Uterus (tissue), 2 donors: ENCODE measurements at regions not wholly inside any gene's neighbourhood (a gene's known extent, or its start where the extent isn't known, plus 50 kb on each side); places are given as distances from the start of the nearest gene placed in this dataset.

ENCODE experiments used
- POLR2A ChIP-seq, 2 donors: fragments of 450-650 bp; IDR thresholded peaks; one replicate each; pipeline ENCODE4 v1.6.1; 2016; ENCODE audit warnings: antibody characterized with exemption in 2 of 2, mild to moderate bottlenecking in 1 of 2, moderate library complexity in 1 of 2
- TF ChIP-seq, protein P1 (sequence below), 4 experiments: fragments of 200-600 bp in 2 of 4; fragments of 450-650 bp in 2 of 4; sonication (generic) in 2 of 4; IDR thresholded peaks; one replicate each; pipeline ENCODE4 v1.5.1; 2016 to 2019; ENCODE audit warnings: antibody characterized with exemption in 4 of 4, mild to moderate bottlenecking in 2 of 4, moderate library complexity in 1 of 4

DNA sequence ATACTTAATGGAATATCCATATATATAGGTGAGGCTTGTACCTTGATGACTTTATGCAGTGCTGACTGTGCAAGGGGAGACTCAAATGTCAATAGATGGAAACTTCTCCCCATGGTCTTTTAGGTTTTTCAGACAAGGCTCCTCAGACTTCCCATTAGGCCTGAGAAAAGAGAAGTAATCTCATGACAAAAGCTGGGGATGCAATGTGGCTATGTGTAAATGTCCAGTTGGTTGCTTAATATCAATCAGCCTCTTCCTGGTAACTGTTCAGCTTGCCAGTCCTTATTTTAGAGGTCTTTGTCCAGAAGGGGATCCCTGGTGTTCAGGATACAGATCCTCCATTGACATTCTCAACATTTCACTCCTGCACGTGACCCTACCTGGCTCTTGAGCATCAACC lies 621.1 kb upstream of the CDH18 start:
- TF ChIP-seq, protein P1, sequence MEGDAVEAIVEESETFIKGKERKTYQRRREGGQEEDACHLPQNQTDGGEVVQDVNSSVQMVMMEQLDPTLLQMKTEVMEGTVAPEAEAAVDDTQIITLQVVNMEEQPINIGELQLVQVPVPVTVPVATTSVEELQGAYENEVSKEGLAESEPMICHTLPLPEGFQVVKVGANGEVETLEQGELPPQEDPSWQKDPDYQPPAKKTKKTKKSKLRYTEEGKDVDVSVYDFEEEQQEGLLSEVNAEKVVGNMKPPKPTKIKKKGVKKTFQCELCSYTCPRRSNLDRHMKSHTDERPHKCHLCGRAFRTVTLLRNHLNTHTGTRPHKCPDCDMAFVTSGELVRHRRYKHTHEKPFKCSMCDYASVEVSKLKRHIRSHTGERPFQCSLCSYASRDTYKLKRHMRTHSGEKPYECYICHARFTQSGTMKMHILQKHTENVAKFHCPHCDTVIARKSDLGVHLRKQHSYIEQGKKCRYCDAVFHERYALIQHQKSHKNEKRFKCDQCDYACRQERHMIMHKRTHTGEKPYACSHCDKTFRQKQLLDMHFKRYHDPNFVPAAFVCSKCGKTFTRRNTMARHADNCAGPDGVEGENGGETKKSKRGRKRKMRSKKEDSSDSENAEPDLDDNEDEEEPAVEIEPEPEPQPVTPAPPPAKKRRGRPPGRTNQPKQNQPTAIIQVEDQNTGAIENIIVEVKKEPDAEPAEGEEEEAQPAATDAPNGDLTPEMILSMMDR (IDR thresholded peaks at IDR 0.05), result no peak
- TF ChIP-seq POLR2A (IDR thresholded peaks at IDR 0.05), result no peak
